HCT116 (cell line): ENCODE measurements at regions not wholly inside any gene's neighbourhood (a gene's known extent, or its start where the extent isn't known, plus 50 kb on each side); places are given as distances from the start of the nearest gene placed in this dataset.

Experiments used
- ATAC-seq: fragments of 200-7000 bp; cut with Tn5 transposase; 2 replicates; pipeline ENCODE4 v1.9.1; 2020; ENCODE audit warnings: mild to moderate bottlenecking, moderate library complexity
- BruUV-seq: library from RNA; stranded (reverse); fragments of 400-500 nt; replicated peaks from 2 replicates; lab custom pipeline; 2021; lab: Mats Ljungman, UMichigan
- CTCF ChIA-PET: fragments of 300-600 bp; sonication (Branson Sonifier 250); formaldehyde crosslinking; loops from one replicate; lab custom pipeline; 2021; ENCODE audit warnings: antibody characterized with exemption; lab: Charles Lee
- POLR2A ChIA-PET: fragments of 300-600, 350-600 bp; sonication (Branson Sonifier 250); formaldehyde crosslinking; loops from one replicate; lab custom pipeline; 2021; ENCODE audit warnings: antibody characterized with exemption; lab: Charles Lee
- RAD21 ChIA-PET, 2 experiments: fragments of 300-600 bp; sonication (Branson Sonifier 250); formaldehyde crosslinking; loops; one replicate each; lab custom pipeline; 2023; ENCODE audit warnings: low total read pairs in 2 of 2; ENCODE audit not compliant: uncharacterized antibody in 2 of 2, unreplicated experiment in 2 of 2, low non-redundant PET in 1 of 2; lab: Charles Lee
- DNase-seq: peaks from one replicate; pipeline ENCODE4 v3.0.0-alpha.2; 2010; ENCODE audit warnings: low read depth, low spot score
- H2AFZ ChIP-seq: fragments of 200-600 bp; shearing (Covaris generic), sonication (generic); 2 replicates; pipeline ENCODE4 v1.6.1; 2017; ENCODE audit warnings: low read depth, mixed run types, mixed read lengths, antibody characterized with exemption, low read length; ENCODE audit not compliant: poor library complexity, severe bottlenecking
- H3K27ac ChIP-seq: 2 replicates; pipeline ENCODE4 v1.5.1; 2012; ENCODE audit warnings: low read depth, low read length
- H3K27me3 ChIP-seq: fragments of 200-600 bp; sonication (generic); 2 replicates; pipeline ENCODE4 v1.6.1; 2016; ENCODE audit warnings: mixed run types, low read length, mixed read lengths; ENCODE audit not compliant: insufficient read depth
- H3K36me3 ChIP-seq, 2 experiments: fragments of 200-500 bp in 1 of 2; fragments of 200-600 bp in 1 of 2; sonication (Bioruptor generic) in 1 of 2; sonication (generic) in 1 of 2; 2 replicates each; pipeline versions ENCODE4 v1.5.1 to v1.6.1; 2014 to 2016; ENCODE audit warnings: low read length in 2 of 2, inconsistent platforms in 1 of 2, mixed read lengths in 1 of 2, mixed run types in 1 of 2; ENCODE audit not compliant: insufficient read depth in 2 of 2, control insufficient read depth in 1 of 2
- H3K4me1 ChIP-seq, 2 experiments: fragments of 200-600 bp in 1 of 2; sonication (generic) in 1 of 2; 2 replicates each; pipeline versions ENCODE4 v1.5.1 to v1.6.1; 2012 to 2017; ENCODE audit warnings: low read length in 2 of 2, inconsistent platforms in 1 of 2, mild to moderate bottlenecking in 1 of 2, mixed read lengths in 1 of 2, mixed run types in 1 of 2, moderate library complexity in 1 of 2; ENCODE audit not compliant: insufficient read depth in 2 of 2, control insufficient read depth in 1 of 2
- H3K4me2 ChIP-seq: fragments of 200-600 bp; sonication (generic); 2 replicates; pipeline ENCODE4 v1.6.1; 2017; ENCODE audit warnings: mixed run types, low read length, mixed read lengths
- H3K4me3 ChIP-seq, 2 experiments: fragments of 200-600 bp in 1 of 2; sonication (generic) in 1 of 2; replicated peaks in 1 of 2; 2 replicates each; pipeline ENCODE4 v1.5.1; 2011 to 2016; ENCODE audit warnings: low read length in 2 of 2, control low read depth in 1 of 2, low read depth in 1 of 2, mild to moderate bottlenecking in 1 of 2, mixed read lengths in 1 of 2, mixed run types in 1 of 2
- H3K79me2 ChIP-seq: fragments of 200-600 bp; sonication (generic); 2 replicates; pipeline ENCODE4 v1.6.1; 2017; ENCODE audit warnings: mild to moderate bottlenecking, mixed run types, low read length, moderate library complexity, mixed read lengths; ENCODE audit not compliant: insufficient read depth
- H3K9ac ChIP-seq: fragments of 200-600 bp; sonication (generic); 2 replicates; pipeline ENCODE4 v1.6.1; 2016; ENCODE audit warnings: low read length, mixed read lengths
- H3K9me2 ChIP-seq: fragments of 200-600 bp; sonication (generic), shearing (Covaris generic); 2 replicates; pipeline ENCODE4 v1.6.1; 2017; ENCODE audit warnings: mixed run types, mild to moderate bottlenecking, moderate library complexity; ENCODE audit not compliant: insufficient read depth
- H3K9me3 ChIP-seq, 2 experiments: fragments of 200-500 bp in 1 of 2; fragments of 200-600 bp in 1 of 2; sonication (Bioruptor generic) in 1 of 2; sonication (generic) in 1 of 2; 2 replicates each; pipeline ENCODE4 v1.6.1; 2014 to 2017; ENCODE audit warnings: low read length in 2 of 2, mixed read lengths in 2 of 2, inconsistent platforms in 1 of 2, low read depth in 1 of 2, mild to moderate bottlenecking in 1 of 2, mixed run types in 1 of 2, moderate library complexity in 1 of 2; ENCODE audit not compliant: control insufficient read depth in 1 of 2, insufficient read depth in 1 of 2
- H4K20me1 ChIP-seq: fragments of 200-600 bp; sonication (generic), shearing (Covaris generic); 2 replicates; pipeline ENCODE4 v1.6.1; 2017; ENCODE audit warnings: mixed run types, mild to moderate bottlenecking, moderate library complexity; ENCODE audit not compliant: insufficient read depth
- ATF3 ChIP-seq: IDR thresholded peaks from 2 replicates; pipeline ENCODE4 v1.6.1; 2012
- CTCF ChIP-seq, 3 experiments: fragments of 200-600 bp in 1 of 3; sonication (generic) in 1 of 3; IDR thresholded peaks in 2 of 3; conservative IDR thresholded peaks in 1 of 3; 2 replicates each; pipeline ENCODE4 v1.5.1; 2012 to 2017; ENCODE audit warnings: low read depth in 2 of 3, low read length in 2 of 3, antibody characterized with exemption in 1 of 3, borderline replicate concordance in 1 of 3, control low read depth in 1 of 3, mild to moderate bottlenecking in 1 of 3, mixed read lengths in 1 of 3, mixed run types in 1 of 3, moderate library complexity in 1 of 3; ENCODE audit not compliant: insufficient read depth in 1 of 3
- EGR1 ChIP-seq: IDR thresholded peaks from 2 replicates; pipeline ENCODE4 v1.6.1; 2012; ENCODE audit warnings: low read depth
- ELF1 ChIP-seq: IDR thresholded peaks from 2 replicates; pipeline ENCODE4 v1.6.1; 2012; ENCODE audit warnings: low read depth, borderline replicate concordance
- EZH2 ChIP-seq: fragments of 200-600 bp; sonication (generic); IDR thresholded peaks from 2 replicates; pipeline ENCODE4 v1.6.1; 2017; ENCODE audit warnings: antibody characterized with exemption, mixed run types
- EZH2phosphoT487 ChIP-seq: fragments of 200-600 bp; IDR thresholded peaks from 2 replicates; pipeline ENCODE4 v1.6.1; 2018; ENCODE audit warnings: antibody characterized with exemption, borderline replicate concordance
- JUND ChIP-seq: IDR thresholded peaks from 2 replicates; pipeline ENCODE4 v1.6.1; 2012
- MAX ChIP-seq: IDR thresholded peaks from 2 replicates; pipeline ENCODE4 v1.6.1; 2012
- RAD21 ChIP-seq: IDR thresholded peaks from 2 replicates; pipeline ENCODE4 v1.6.1; 2012; ENCODE audit warnings: low read depth, mild to moderate bottlenecking
- REST ChIP-seq: IDR thresholded peaks from 2 replicates; pipeline ENCODE4 v1.6.1; 2012; ENCODE audit warnings: low read depth
- SIN3A ChIP-seq: IDR thresholded peaks from 2 replicates; pipeline ENCODE4 v1.6.1; 2012; ENCODE audit warnings: low read depth
- SRF ChIP-seq: IDR thresholded peaks from 2 replicates; pipeline ENCODE4 v1.6.1; 2012; ENCODE audit warnings: low read depth
- YY1 ChIP-seq: IDR thresholded peaks from 2 replicates; pipeline ENCODE4 v1.6.1; 2011; ENCODE audit warnings: low read length, low read depth, moderate library complexity, mild to moderate bottlenecking; ENCODE audit not compliant: insufficient replicate concordance; ENCODE audit errors: extremely low read depth
- ZFX ChIP-seq: fragments of 450-650 bp; IDR thresholded peaks from 2 replicates; pipeline ENCODE4 v1.6.1; 2017
- ZNF274 ChIP-seq: fragments of 200-500 bp; sonication (Bioruptor generic); IDR thresholded peaks from 2 replicates; pipeline ENCODE4 v1.6.1; 2014; ENCODE audit warnings: mild to moderate bottlenecking, low read depth, low read length, inconsistent platforms
- intact Hi-C: fragments of 100-400 bp; cut with micrococcal nuclease; formaldehyde crosslinking; loops from 2 replicates; pipeline ENCODE4 v1.10.0; 2022
- TF ChIP-seq, protein P1 (sequence below): IDR thresholded peaks from 2 replicates; pipeline ENCODE4 v1.6.1; 2011; ENCODE audit warnings: mild to moderate bottlenecking, low read length, moderate library complexity; ENCODE audit not compliant: insufficient replicate concordance; ENCODE audit errors: extremely low read depth

- no peak for TF ChIP-seq ZNF274
- TF ChIP-seq SIN3A: no peak
- no peak for TF ChIP-seq YY1
Measured at GRCh38 chr3:181518222-181518621, 193.5 kb upstream of the SOX2 start (continued).

DNA sequence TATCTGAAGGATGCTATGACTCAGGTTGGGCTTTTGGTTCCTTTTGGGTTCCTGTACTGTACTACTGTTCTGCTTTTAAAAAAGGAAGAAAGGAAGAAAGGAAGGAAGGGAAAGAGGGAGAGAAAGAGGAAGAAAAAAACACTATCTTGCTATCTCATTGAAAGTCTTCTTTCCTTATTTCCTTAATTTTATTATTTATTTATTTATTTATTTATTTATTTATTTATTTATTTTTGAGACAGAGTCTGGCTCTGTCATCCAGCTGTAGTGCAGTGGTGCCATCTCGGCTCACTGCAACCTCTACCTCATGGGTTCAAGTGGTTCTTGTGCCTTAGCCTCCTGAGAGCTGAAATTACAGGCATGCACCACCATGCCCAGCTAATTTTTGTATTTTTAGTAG is 198.9 kb upstream of the SOX2 start:
- no peak overlapping the region for H3K4me2 ChIP-seq
- ChIA-PET POLR2A (no interaction called here), RAD21 (no interaction called here), CTCF (no interaction called here)
- no peak overlapping the region for H3K27ac ChIP-seq
- no peaks in the 10 kb centered on the region for H3K36me3 ChIP-seq
- no peaks in the 10 kb centered on the region for H3K79me2 ChIP-seq
- no peaks in the 10 kb centered on the region for H3K9me2 ChIP-seq
- no peak for ATAC-seq
- TF ChIP-seq, protein P1, sequence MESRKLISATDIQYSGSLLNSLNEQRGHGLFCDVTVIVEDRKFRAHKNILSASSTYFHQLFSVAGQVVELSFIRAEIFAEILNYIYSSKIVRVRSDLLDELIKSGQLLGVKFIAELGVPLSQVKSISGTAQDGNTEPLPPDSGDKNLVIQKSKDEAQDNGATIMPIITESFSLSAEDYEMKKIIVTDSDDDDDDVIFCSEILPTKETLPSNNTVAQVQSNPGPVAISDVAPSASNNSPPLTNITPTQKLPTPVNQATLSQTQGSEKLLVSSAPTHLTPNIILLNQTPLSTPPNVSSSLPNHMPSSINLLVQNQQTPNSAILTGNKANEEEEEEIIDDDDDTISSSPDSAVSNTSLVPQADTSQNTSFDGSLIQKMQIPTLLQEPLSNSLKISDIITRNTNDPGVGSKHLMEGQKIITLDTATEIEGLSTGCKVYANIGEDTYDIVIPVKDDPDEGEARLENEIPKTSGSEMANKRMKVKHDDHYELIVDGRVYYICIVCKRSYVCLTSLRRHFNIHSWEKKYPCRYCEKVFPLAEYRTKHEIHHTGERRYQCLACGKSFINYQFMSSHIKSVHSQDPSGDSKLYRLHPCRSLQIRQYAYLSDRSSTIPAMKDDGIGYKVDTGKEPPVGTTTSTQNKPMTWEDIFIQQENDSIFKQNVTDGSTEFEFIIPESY: no peak
- TF ChIP-seq EZH2 (no peak), ZNF274 (no peak), EZH2phosphoT487 (no peak), ZFX (no peak), SRF (no peak), CTCF (IDR thresholded peaks at IDR 0.05 in 2 of 3, conservative IDR thresholded peaks at IDR 0.05 in 1 of 3; ENCODE audit: borderline replicate concordance in 1 of 3, insufficient read depth in 1 of 3, low read depth in 2 of 3, low read length in 2 of 3) (no peak), EGR1 (no peak), SIN3A (no peak), YY1 (no peak), JUND (no peak), ELF1 (no peak), REST (no peak), RAD21 (no peak), MAX (no peak), ATF3 (no peak)
- no TSS peak for BruUV-seq
- H3K27me3 ChIP-seq: no peaks in the 10 kb centered on the region
- no peaks in the 10 kb centered on the region for H4K20me1 ChIP-seq
- no peaks in the 10 kb centered on the region for H3K9me3 ChIP-seq
- no peaks in the 10 kb centered on the region for H3K4me1 ChIP-seq
- intact Hi-C loops: no loop called here
- no peak for DNase-seq
- H3K4me3 ChIP-seq: no peak overlapping the region
- no peak overlapping the region for H2AFZ ChIP-seq
- H3K9ac ChIP-seq: no peak overlapping the region
